ENCODE measurements at regions not wholly inside any gene's neighbourhood (a gene's known extent, or its start where the extent isn't known, plus 50 kb on each side); places are given as distances from the start of the nearest gene placed in this dataset.

DNA sequence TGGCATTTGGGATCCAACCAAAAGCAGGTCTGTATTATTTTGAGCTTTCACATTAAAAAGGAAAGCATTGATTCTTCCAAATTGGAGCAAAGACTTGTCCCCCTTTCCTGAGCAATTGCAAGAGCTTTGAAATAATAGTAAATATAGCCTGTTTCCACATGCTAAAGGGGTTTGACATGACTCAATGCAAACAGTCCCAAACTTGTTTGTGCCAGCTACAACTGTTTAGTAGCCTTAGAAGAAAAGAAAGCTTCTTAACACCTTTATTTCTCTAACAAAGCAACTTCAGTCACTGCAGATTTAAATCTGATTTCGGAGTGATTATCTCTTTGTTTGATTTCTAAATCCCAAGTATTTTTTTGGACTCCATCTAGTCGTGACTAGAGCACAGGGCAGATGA, 180.2 kb downstream of the SEMA6D start:
- TF ChIP-seq POLR2A (IDR thresholded peaks at IDR 0.05) (no peak), POLR2AphosphoS5 (IDR thresholded peaks at IDR 0.05) (no peak)
- TF ChIP-seq, protein P1, sequence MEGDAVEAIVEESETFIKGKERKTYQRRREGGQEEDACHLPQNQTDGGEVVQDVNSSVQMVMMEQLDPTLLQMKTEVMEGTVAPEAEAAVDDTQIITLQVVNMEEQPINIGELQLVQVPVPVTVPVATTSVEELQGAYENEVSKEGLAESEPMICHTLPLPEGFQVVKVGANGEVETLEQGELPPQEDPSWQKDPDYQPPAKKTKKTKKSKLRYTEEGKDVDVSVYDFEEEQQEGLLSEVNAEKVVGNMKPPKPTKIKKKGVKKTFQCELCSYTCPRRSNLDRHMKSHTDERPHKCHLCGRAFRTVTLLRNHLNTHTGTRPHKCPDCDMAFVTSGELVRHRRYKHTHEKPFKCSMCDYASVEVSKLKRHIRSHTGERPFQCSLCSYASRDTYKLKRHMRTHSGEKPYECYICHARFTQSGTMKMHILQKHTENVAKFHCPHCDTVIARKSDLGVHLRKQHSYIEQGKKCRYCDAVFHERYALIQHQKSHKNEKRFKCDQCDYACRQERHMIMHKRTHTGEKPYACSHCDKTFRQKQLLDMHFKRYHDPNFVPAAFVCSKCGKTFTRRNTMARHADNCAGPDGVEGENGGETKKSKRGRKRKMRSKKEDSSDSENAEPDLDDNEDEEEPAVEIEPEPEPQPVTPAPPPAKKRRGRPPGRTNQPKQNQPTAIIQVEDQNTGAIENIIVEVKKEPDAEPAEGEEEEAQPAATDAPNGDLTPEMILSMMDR (IDR thresholded peaks at IDR 0.05) = no peak
